NCI-H1417 treated with DMSO at 0.1 percent for 48 hours (cell line): ENCODE measurements at regions not wholly inside any gene's neighbourhood (a gene's known extent, or its start where the extent isn't known, plus 50 kb on each side); places are given as distances from the start of the nearest gene placed in this dataset.

Source experiments
- DNase-seq: peaks from one replicate; lab custom pipeline; 2025; lab: John Stamatoyannopoulos, UW

DNA sequence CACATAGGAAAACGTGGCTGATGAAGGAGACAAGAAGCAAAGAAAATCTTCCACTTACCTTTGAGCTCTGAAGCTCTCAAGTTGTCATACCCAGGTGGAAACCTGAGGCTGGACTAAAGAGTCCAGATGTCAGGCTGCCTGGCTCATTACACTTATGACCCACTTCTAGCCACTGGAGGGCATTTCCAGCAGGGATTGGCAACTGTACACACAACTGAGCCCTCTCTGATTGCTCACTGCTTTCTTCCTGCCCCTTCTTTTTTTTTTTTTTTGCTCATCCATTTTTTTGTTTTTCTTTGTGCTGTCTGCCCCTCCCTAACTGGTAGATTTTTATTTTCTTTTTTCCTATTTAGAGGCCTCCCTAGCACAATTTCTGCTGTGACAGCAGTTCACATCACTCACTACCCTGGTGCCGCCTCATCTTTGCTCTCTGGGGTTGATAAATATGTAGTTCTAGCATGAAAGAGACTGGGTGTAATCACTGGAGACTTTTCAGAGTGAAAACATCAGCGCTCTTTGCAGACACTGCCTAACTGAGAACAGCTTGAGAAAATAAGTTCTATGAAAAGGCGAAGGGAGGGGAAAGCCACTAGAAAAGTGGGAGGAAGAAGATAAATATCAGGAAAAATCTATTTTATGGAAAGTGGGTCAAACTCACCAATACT is 334.5 kb downstream of the NUF2 start:
- no peak for DNase-seq

DNA sequence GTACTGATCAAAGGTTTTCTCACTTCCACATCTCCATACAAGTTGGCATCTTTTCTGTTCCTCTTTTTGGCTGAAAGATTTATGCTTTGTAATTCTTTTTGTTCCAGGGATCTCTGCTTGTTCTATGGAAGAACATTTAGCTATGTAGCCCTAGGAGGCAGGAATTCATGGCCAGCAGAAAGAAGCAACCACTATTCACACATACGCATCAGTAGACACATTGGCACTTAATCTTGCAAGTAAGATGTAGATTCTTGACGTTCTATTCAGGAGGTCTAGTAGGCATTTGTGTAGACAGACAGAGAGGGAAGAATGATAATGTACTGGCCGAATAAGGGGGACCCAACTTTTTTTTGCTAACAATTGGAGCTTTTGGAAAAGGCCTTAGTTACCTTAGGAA is 336.0 kb downstream of the NUF2 start:
- no peak for DNase-seq

- DNase-seq: no peak
Observed at GRCh38 chr1:163661391-163661790, 339.6 kb downstream of the NUF2 start.

DNA sequence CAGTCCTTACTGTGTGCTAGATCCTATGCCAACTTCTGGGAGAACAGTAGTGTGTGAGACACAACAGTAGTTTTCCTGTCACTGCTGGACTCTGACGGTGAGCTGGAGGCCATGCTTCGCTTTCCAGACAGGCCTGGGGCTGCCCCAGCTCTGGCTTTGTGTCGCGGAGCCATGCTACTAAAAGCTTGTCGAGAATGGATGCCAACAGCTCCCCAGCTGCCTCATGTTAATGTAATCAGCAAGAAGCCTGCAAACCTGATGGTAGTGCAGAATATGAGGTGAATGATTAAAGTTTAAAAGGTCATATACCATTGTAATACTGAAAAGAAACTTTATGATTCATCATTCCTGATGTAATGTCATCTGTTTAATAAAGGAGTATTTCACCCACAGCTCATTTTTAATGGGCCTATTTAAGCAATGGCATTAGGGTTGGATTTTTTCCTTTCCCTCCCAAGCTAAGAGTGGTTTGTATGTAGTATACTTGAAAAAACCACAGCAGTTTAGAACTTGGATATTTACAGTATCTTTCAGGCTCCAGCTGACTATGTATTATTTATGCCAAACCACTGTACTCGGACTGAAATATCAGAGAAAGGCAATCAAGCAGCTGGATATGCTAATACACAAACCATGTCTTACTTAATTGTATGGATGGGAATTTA is 343.0 kb downstream of the NUF2 start:
- DNase-seq: no peak

- DNase-seq: no peak
Observed at GRCh38 chr1:163668472-163668871, 346.7 kb downstream of the NUF2 start.

DNA sequence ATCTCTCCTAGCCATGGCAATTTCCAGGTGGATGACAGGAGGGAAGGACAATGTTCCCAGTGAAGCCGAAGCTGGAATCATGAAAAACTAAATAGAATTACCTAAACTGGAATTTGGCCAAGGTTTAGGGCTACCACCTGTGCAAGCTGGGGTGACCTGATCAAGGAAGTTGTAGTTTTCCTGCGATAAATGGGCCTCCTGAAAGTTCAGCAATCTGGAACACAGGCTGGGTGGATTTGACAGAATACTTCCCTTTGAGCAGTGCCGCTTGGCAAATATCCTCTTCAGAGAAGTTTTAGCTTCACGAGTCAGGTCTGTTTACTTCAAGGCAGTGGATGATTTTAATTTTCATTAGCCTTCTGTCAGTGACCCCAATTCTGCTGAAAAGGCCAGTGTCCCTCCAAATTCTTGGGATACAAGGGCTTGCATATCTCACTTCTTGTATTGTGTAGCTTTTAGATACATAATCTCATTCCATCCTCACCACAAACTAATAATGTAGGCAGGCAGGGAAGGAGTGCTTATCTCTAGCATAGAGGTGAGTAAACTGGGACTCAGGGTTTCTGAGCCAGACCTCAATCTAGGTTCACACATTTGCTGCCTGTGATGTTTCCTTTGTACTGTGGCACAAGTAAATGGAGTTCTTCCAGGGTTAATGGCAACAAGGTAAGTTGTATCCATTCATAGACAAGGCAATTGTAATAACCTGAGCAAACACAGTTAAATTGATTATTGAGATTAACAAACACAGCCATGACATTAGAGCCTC is 349.4 kb downstream of the NUF2 start:
- DNase-seq: no peak

GRCh38 chr1:163672976-163673758 is 351.4 kb downstream of the NUF2 start:
- no peak for DNase-seq

- no peak for DNase-seq
Observed at GRCh38 chr1:163673759-163674151, 352.0 kb downstream of the NUF2 start.

GRCh38 chr1:163674236-163674635 is 352.5 kb downstream of the NUF2 start:
- DNase-seq: no peak

DNA sequence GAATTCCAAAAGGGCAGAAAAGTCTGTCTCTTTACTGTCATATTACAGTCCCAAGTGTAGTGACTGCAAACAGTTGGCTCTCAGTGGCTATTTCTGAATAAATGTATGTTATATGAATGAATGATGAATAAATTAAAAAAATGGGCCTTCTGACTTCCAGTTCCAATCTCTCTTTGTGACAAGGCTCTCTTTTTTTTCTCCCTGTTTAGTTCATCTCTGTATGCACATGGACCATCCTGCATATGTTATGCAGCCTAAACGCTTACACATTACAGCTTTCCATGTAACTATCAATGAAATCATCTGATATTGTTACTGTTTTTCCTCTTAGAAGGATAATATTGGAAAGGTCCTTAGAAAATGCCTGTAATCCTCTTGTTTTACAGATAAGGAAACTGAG is 363.0 kb downstream of the NUF2 start:
- DNase-seq: no peak

- no peak for DNase-seq
Observed at GRCh38 chr1:163692266-163692665, 370.5 kb downstream of the NUF2 start.

GRCh38 chr1:163697137-163697536 is 375.4 kb downstream of the NUF2 start:
- DNase-seq: no peak

DNA sequence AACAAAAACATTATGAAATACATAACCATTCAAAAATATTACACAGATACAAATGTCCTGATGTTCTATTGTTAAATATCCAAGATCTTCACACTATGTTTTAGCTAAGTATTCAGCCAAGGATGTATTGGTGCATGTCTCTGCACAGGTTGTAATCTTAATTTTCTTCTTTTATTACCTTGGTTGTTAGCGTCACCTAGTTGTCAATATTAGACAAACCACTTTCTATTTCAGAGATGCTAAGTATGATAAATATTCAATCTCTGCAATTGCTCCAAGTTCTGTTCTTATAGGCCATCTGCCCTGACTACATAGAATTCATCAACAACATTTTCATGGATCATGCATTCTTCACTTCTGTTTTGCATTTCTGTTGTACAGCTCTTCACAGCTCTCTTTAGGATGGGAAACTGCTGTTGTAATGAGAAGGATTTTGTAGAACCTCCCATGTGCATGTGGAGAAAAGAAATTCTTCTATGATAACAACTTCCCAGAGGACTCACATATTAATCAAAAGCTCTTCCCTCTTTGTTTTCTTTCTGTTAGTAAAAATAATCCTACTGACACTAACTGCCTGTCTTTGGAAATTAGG is 380.1 kb downstream of the NUF2 start:
- no peak for DNase-seq

GRCh38 chr1:163703794-163704193 is 382.0 kb downstream of the NUF2 start:
- DNase-seq: no peak

DNA sequence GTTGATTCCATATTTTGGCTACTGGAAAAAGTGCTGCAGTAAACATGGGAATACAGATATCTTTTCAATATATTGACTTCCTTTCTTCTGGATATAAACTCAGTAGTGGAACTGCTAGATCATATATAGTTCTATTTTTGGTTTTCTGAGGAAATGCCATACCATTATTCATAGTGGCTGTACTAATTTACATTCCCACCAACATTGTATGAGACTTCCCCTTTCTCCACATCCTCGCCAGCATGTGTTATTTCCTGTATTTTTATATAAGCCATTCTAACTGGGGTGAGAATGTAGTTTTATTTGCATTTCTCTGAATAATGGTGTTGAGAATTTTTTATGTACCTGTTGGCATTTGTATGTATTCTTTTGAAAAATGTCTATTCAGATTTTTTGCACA is 385.2 kb downstream of the NUF2 start:
- no peak for DNase-seq

DNA sequence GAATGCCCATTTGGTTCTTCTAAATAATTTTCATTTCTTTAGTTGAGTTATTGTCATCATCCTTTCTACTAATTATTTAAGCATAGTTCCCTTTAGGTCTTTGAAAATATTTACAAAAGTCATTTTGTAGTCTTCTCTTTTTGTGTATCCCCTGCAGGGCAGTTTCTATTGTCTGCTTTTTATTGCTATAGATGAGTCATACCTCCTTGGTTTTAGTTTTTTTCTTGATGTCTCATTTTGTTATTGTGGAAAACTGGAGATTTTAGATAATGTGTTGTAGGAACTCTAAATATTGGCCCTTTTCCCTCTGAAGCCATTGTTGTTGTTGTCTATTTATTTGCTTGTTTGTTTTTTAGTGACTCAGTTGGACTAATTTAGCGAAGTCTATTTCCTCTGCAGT is 387.9 kb downstream of the NUF2 start:
- no peak for DNase-seq

DNA sequence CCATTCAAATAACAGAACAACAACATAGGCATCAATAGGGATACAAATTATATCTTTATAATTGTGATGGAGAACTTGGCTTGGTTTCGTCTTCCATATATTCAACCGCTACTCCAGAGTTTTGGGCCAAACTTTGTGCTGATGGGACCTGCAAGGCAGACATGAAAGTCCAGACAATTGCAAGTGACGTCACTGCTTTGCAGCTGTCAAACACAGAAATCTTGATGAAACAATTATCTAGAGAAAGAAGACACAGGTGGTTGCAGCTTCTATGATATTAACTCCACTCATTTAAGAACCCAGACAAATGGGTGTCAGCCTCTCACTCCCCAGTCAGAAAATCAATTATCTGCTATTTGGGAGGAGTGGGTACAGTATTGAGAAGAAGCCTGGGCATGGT is 390.6 kb downstream of the NUF2 start:
- no peak for DNase-seq

DNA sequence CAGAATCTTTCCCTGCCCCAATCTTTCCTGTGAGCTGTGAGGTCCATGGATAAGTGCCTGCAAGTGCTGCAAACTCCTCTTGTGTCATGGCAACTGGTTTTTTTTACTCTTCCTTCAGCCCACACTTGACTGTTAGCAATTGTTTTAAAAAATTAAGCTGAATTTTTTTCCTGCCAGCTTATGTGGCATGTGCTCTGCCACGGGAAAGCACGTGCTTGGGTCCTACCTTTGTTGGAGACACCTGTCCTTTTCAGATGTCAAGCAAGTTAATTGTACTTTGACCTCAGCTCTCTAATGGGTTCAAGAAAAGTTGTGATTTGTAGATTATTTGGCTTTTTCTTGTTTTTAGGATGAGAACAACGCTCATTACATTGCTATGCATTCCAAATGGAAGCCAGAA is 398.5 kb downstream of the NUF2 start:
- no peak for DNase-seq

GRCh38 chr1:163725551-163725950 is 403.8 kb downstream of the NUF2 start:
- no peak for DNase-seq

- no peak for DNase-seq
Observed at GRCh38 chr1:163730411-163730821, 408.7 kb downstream of the NUF2 start.

DNA sequence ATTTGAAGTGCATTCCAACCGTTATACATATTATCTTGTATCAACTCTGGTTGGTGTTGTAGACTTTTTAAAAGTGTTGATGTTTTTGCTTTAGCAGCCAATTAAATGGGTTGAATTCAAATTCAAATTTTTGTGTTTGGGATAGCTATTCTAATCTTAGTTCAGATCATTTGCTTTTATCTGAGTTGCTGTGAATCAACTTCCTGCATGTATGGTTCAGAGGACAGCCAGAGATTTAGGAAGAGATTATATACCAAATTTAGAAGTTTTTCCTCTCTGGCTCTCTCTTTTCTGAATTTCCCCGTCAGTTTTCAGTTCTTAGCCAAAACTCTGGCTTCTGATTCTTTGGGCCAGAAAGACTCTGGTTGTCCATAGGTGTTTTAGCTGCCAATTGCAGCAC is 415.5 kb downstream of the NUF2 start:
- no peak for DNase-seq

DNA sequence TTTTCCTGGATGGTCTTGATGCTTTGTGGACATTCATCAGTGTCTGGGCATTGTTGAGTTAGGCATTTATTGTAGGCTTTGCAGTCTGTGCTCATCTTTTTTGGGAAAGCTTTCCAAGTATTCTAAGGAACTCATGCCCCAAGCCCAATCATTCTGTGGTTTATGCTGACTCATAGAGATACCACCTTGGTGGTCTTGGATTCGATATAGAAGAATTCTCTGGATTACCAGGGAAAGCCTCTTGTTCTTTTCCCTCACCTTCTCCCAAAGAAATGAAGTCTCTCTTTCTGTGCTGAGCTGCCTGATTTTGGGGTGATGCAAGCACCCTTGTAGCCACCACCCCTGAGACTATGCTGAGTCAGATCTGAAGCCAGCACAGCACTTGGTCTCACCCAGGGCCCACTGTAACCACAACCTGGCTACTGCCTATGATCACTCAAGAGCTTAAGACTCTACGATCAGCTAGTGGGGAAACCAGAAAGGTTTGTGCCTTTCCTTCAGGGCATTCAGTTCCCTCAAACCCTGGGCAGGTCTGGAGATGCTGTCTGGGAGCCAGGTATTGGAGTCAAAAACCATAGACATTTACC is 422.6 kb downstream of the NUF2 start:
- DNase-seq: no peak
